HCT116 (cell line): ENCODE measurements at regions not wholly inside any gene's neighbourhood (a gene's known extent, or its start where the extent isn't known, plus 50 kb on each side); places are given as distances from the start of the nearest gene placed in this dataset.

Source experiments
- ATAC-seq: fragments of 200-7000 bp; cut with Tn5 transposase; 2 replicates; pipeline ENCODE4 v1.9.1; 2020; ENCODE audit warnings: mild to moderate bottlenecking, moderate library complexity
- BruUV-seq: library from RNA; stranded (reverse); fragments of 400-500 nt; replicated peaks from 2 replicates; lab custom pipeline; 2021; lab: Mats Ljungman, UMichigan
- CTCF ChIA-PET: fragments of 300-600 bp; sonication (Branson Sonifier 250); formaldehyde crosslinking; loops from one replicate; lab custom pipeline; 2021; ENCODE audit warnings: antibody characterized with exemption; lab: Charles Lee
- POLR2A ChIA-PET: fragments of 300-600, 350-600 bp; sonication (Branson Sonifier 250); formaldehyde crosslinking; loops from one replicate; lab custom pipeline; 2021; ENCODE audit warnings: antibody characterized with exemption; lab: Charles Lee
- RAD21 ChIA-PET, 2 experiments: fragments of 300-600 bp; sonication (Branson Sonifier 250); formaldehyde crosslinking; loops; one replicate each; lab custom pipeline; 2023; ENCODE audit warnings: low total read pairs in 2 of 2; ENCODE audit not compliant: uncharacterized antibody in 2 of 2, unreplicated experiment in 2 of 2, low non-redundant PET in 1 of 2; lab: Charles Lee
- DNase-seq: peaks from one replicate; pipeline ENCODE4 v3.0.0-alpha.2; 2010; ENCODE audit warnings: low read depth, low spot score
- H2AFZ ChIP-seq: fragments of 200-600 bp; shearing (Covaris generic), sonication (generic); 2 replicates; pipeline ENCODE4 v1.6.1; 2017; ENCODE audit warnings: low read depth, mixed run types, mixed read lengths, antibody characterized with exemption, low read length; ENCODE audit not compliant: poor library complexity, severe bottlenecking
- H3K27ac ChIP-seq: 2 replicates; pipeline ENCODE4 v1.5.1; 2012; ENCODE audit warnings: low read depth, low read length
- H3K27me3 ChIP-seq: fragments of 200-600 bp; sonication (generic); 2 replicates; pipeline ENCODE4 v1.6.1; 2016; ENCODE audit warnings: mixed run types, low read length, mixed read lengths; ENCODE audit not compliant: insufficient read depth
- H3K36me3 ChIP-seq, 2 experiments: fragments of 200-500 bp in 1 of 2; fragments of 200-600 bp in 1 of 2; sonication (Bioruptor generic) in 1 of 2; sonication (generic) in 1 of 2; 2 replicates each; pipeline versions ENCODE4 v1.5.1 to v1.6.1; 2014 to 2016; ENCODE audit warnings: low read length in 2 of 2, inconsistent platforms in 1 of 2, mixed read lengths in 1 of 2, mixed run types in 1 of 2; ENCODE audit not compliant: insufficient read depth in 2 of 2, control insufficient read depth in 1 of 2
- H3K4me1 ChIP-seq, 2 experiments: fragments of 200-600 bp in 1 of 2; sonication (generic) in 1 of 2; 2 replicates each; pipeline versions ENCODE4 v1.5.1 to v1.6.1; 2012 to 2017; ENCODE audit warnings: low read length in 2 of 2, inconsistent platforms in 1 of 2, mild to moderate bottlenecking in 1 of 2, mixed read lengths in 1 of 2, mixed run types in 1 of 2, moderate library complexity in 1 of 2; ENCODE audit not compliant: insufficient read depth in 2 of 2, control insufficient read depth in 1 of 2
- H3K4me2 ChIP-seq: fragments of 200-600 bp; sonication (generic); 2 replicates; pipeline ENCODE4 v1.6.1; 2017; ENCODE audit warnings: mixed run types, low read length, mixed read lengths
- H3K4me3 ChIP-seq, 2 experiments: fragments of 200-600 bp in 1 of 2; sonication (generic) in 1 of 2; replicated peaks in 1 of 2; 2 replicates each; pipeline ENCODE4 v1.5.1; 2011 to 2016; ENCODE audit warnings: low read length in 2 of 2, control low read depth in 1 of 2, low read depth in 1 of 2, mild to moderate bottlenecking in 1 of 2, mixed read lengths in 1 of 2, mixed run types in 1 of 2
- H3K79me2 ChIP-seq: fragments of 200-600 bp; sonication (generic); 2 replicates; pipeline ENCODE4 v1.6.1; 2017; ENCODE audit warnings: mild to moderate bottlenecking, mixed run types, low read length, moderate library complexity, mixed read lengths; ENCODE audit not compliant: insufficient read depth
- H3K9ac ChIP-seq: fragments of 200-600 bp; sonication (generic); 2 replicates; pipeline ENCODE4 v1.6.1; 2016; ENCODE audit warnings: low read length, mixed read lengths
- H3K9me2 ChIP-seq: fragments of 200-600 bp; sonication (generic), shearing (Covaris generic); 2 replicates; pipeline ENCODE4 v1.6.1; 2017; ENCODE audit warnings: mixed run types, mild to moderate bottlenecking, moderate library complexity; ENCODE audit not compliant: insufficient read depth
- H3K9me3 ChIP-seq, 2 experiments: fragments of 200-500 bp in 1 of 2; fragments of 200-600 bp in 1 of 2; sonication (Bioruptor generic) in 1 of 2; sonication (generic) in 1 of 2; 2 replicates each; pipeline ENCODE4 v1.6.1; 2014 to 2017; ENCODE audit warnings: low read length in 2 of 2, mixed read lengths in 2 of 2, inconsistent platforms in 1 of 2, low read depth in 1 of 2, mild to moderate bottlenecking in 1 of 2, mixed run types in 1 of 2, moderate library complexity in 1 of 2; ENCODE audit not compliant: control insufficient read depth in 1 of 2, insufficient read depth in 1 of 2
- H4K20me1 ChIP-seq: fragments of 200-600 bp; sonication (generic), shearing (Covaris generic); 2 replicates; pipeline ENCODE4 v1.6.1; 2017; ENCODE audit warnings: mixed run types, mild to moderate bottlenecking, moderate library complexity; ENCODE audit not compliant: insufficient read depth
- ATF3 ChIP-seq: IDR thresholded peaks from 2 replicates; pipeline ENCODE4 v1.6.1; 2012
- CBX3 ChIP-seq: IDR thresholded peaks from 2 replicates; pipeline ENCODE4 v1.6.1; 2012; ENCODE audit warnings: low read depth
- CEBPB ChIP-seq: IDR thresholded peaks from 2 replicates; pipeline ENCODE4 v1.6.1; 2012; ENCODE audit warnings: low read depth
- CTCF ChIP-seq, 3 experiments: fragments of 200-600 bp in 1 of 3; sonication (generic) in 1 of 3; IDR thresholded peaks in 2 of 3; conservative IDR thresholded peaks in 1 of 3; 2 replicates each; pipeline ENCODE4 v1.5.1; 2012 to 2017; ENCODE audit warnings: low read depth in 2 of 3, low read length in 2 of 3, antibody characterized with exemption in 1 of 3, borderline replicate concordance in 1 of 3, control low read depth in 1 of 3, mild to moderate bottlenecking in 1 of 3, mixed read lengths in 1 of 3, mixed run types in 1 of 3, moderate library complexity in 1 of 3; ENCODE audit not compliant: insufficient read depth in 1 of 3
- EGR1 ChIP-seq: IDR thresholded peaks from 2 replicates; pipeline ENCODE4 v1.6.1; 2012; ENCODE audit warnings: low read depth
- ELF1 ChIP-seq: IDR thresholded peaks from 2 replicates; pipeline ENCODE4 v1.6.1; 2012; ENCODE audit warnings: low read depth, borderline replicate concordance
- EZH2 ChIP-seq: fragments of 200-600 bp; sonication (generic); IDR thresholded peaks from 2 replicates; pipeline ENCODE4 v1.6.1; 2017; ENCODE audit warnings: antibody characterized with exemption, mixed run types
- EZH2phosphoT487 ChIP-seq: fragments of 200-600 bp; IDR thresholded peaks from 2 replicates; pipeline ENCODE4 v1.6.1; 2018; ENCODE audit warnings: antibody characterized with exemption, borderline replicate concordance
- FOSL1 ChIP-seq: IDR thresholded peaks from 2 replicates; pipeline ENCODE4 v1.6.1; 2012; ENCODE audit warnings: low read depth
- JUND ChIP-seq: IDR thresholded peaks from 2 replicates; pipeline ENCODE4 v1.6.1; 2012
- MAX ChIP-seq: IDR thresholded peaks from 2 replicates; pipeline ENCODE4 v1.6.1; 2012
- POLR2A ChIP-seq: IDR thresholded peaks from 2 replicates; pipeline ENCODE4 v1.7.0; 2011; ENCODE audit warnings: borderline replicate concordance; ENCODE audit not compliant: insufficient read depth, insufficient read length; ENCODE audit errors: extremely low read depth
- POLR2AphosphoS5 ChIP-seq: IDR thresholded peaks from 2 replicates; pipeline ENCODE4 v1.6.1; 2011; ENCODE audit warnings: mild to moderate bottlenecking, low read depth, low read length, moderate library complexity
- RAD21 ChIP-seq: IDR thresholded peaks from 2 replicates; pipeline ENCODE4 v1.6.1; 2012; ENCODE audit warnings: low read depth, mild to moderate bottlenecking
- REST ChIP-seq: IDR thresholded peaks from 2 replicates; pipeline ENCODE4 v1.6.1; 2012; ENCODE audit warnings: low read depth
- SIN3A ChIP-seq: IDR thresholded peaks from 2 replicates; pipeline ENCODE4 v1.6.1; 2012; ENCODE audit warnings: low read depth
- SP1 ChIP-seq: IDR thresholded peaks from 2 replicates; pipeline ENCODE4 v1.6.1; 2012; ENCODE audit warnings: low read depth
- SRF ChIP-seq: IDR thresholded peaks from 2 replicates; pipeline ENCODE4 v1.6.1; 2012; ENCODE audit warnings: low read depth
- YY1 ChIP-seq: IDR thresholded peaks from 2 replicates; pipeline ENCODE4 v1.6.1; 2011; ENCODE audit warnings: low read length, low read depth, moderate library complexity, mild to moderate bottlenecking; ENCODE audit not compliant: insufficient replicate concordance; ENCODE audit errors: extremely low read depth
- ZFX ChIP-seq: fragments of 450-650 bp; IDR thresholded peaks from 2 replicates; pipeline ENCODE4 v1.6.1; 2017
- ZNF274 ChIP-seq: fragments of 200-500 bp; sonication (Bioruptor generic); IDR thresholded peaks from 2 replicates; pipeline ENCODE4 v1.6.1; 2014; ENCODE audit warnings: mild to moderate bottlenecking, low read depth, low read length, inconsistent platforms
- intact Hi-C: fragments of 100-400 bp; cut with micrococcal nuclease; formaldehyde crosslinking; loops from 2 replicates; pipeline ENCODE4 v1.10.0; 2022

- no peak for TF ChIP-seq SIN3A
- TF ChIP-seq ZFX, result no peak
- no peak for TF ChIP-seq SRF
- no peak for TF ChIP-seq CEBPB
- TF ChIP-seq POLR2AphosphoS5, result no peak
- TF ChIP-seq ELF1, result no peak
These were observed 958.0 kb downstream of the EPHA4 start (continued) for GRCh38 chr2:220614064-220614463.

- Histone ChIP-seq H3K79me2 (no peaks in the 10 kb centered on the region), H3K9me2 (no peaks in the 10 kb centered on the region), H4K20me1 (no peaks in the 10 kb centered on the region), H3K9ac (no peak overlapping the region), H3K36me3 (no peaks in the 10 kb centered on the region), H3K9me3 (no peaks in the 10 kb centered on the region), H3K27me3 (no peaks in the 10 kb centered on the region), H3K4me2 (peak overlapping the region; percentile 33), H3K27ac (peak overlapping the region; percentile 57; the same call in 1 of the 2 replicates), H2AFZ (no peak overlapping the region), H3K4me3 (no peak overlapping the region), H3K4me1 (peaks cover 6 to 13% of the 10 kb centered on the region in 2 experiments)
- BruUV-seq, result no TSS peak
- RAD21 ChIA-PET, result no interaction called here
- CTCF ChIA-PET, result no interaction called here
- DNase-seq (peak; percentile 15), ATAC-seq (peak; percentile 79)
- intact Hi-C loops, result no loop called here
- POLR2A ChIA-PET, result interaction anchor here (1.0 kb wide), 1 partner anchor 12 kb away, joined by 3 read pairs; no protein-coding TSS in a partner anchor
- TF ChIP-seq ELF1, result no peak
- TF ChIP-seq FOSL1, result peak; percentile 45
- no peak for TF ChIP-seq REST
- no peak for TF ChIP-seq MAX
- 0 out of 2 replicates have a peak, but pooled peaks have one; percentile 21 for TF ChIP-seq SIN3A
- no peak for TF ChIP-seq ZFX
- TF ChIP-seq SRF, result no peak
- TF ChIP-seq EZH2phosphoT487, result no peak
- TF ChIP-seq POLR2AphosphoS5, result no peak
- TF ChIP-seq ATF3, result no peak
- TF ChIP-seq CTCF (IDR thresholded peaks at IDR 0.05 in 2 of 3, conservative IDR thresholded peaks at IDR 0.05 in 1 of 3; ENCODE audit: borderline replicate concordance in 1 of 3, insufficient read depth in 1 of 3, low read depth in 2 of 3, low read length in 2 of 3), result no peak
- no peak for TF ChIP-seq CBX3
- TF ChIP-seq JUND, result peak; percentile 26; the same call in 1 of the 2 replicates
- no peak for TF ChIP-seq POLR2A
- TF ChIP-seq YY1, result no peak
- peak; percentile 38; the same call in 1 of the 2 replicates for TF ChIP-seq SP1
- no peak for TF ChIP-seq CEBPB
- TF ChIP-seq EGR1, result no peak
- TF ChIP-seq RAD21, result no peak
- no peak for TF ChIP-seq ZNF274
- TF ChIP-seq EZH2, result no peak
These were observed 952.4 kb downstream of the EPHA4 start for GRCh38 chr2:220619525-220620220.
